SK-MEL-5 (cell line): ENCODE measurements at regions not wholly inside any gene's neighbourhood (a gene's known extent, or its start where the extent isn't known, plus 50 kb on each side); places are given as distances from the start of the nearest gene placed in this dataset.
"Not testable (repeated sequence)": the region's sequence is repeated elsewhere in the genome, so short reads cannot be mapped to it uniquely, and the experiment has no call there.

Source experiments
- DNase-seq: peaks from one replicate; pipeline ENCODE4 v3.0.0-alpha.2; 2016; ENCODE audit warnings: low read depth, low spot score
- in situ Hi-C: cut with HindIII; loops from 2 replicates; pipeline ENCODE4 v1.10.0; 2016; ENCODE audit warnings: low sequenced_read_pairs, high pct_unique_total_duplicates, low pct_unique_long_range_greater_than_20kb

GRCh38 chr1:161454865-161455707, 50.2 kb upstream of the FCGR2A start:
- in situ Hi-C loops, DNase-seq: not testable (repeated sequence)

DNA sequence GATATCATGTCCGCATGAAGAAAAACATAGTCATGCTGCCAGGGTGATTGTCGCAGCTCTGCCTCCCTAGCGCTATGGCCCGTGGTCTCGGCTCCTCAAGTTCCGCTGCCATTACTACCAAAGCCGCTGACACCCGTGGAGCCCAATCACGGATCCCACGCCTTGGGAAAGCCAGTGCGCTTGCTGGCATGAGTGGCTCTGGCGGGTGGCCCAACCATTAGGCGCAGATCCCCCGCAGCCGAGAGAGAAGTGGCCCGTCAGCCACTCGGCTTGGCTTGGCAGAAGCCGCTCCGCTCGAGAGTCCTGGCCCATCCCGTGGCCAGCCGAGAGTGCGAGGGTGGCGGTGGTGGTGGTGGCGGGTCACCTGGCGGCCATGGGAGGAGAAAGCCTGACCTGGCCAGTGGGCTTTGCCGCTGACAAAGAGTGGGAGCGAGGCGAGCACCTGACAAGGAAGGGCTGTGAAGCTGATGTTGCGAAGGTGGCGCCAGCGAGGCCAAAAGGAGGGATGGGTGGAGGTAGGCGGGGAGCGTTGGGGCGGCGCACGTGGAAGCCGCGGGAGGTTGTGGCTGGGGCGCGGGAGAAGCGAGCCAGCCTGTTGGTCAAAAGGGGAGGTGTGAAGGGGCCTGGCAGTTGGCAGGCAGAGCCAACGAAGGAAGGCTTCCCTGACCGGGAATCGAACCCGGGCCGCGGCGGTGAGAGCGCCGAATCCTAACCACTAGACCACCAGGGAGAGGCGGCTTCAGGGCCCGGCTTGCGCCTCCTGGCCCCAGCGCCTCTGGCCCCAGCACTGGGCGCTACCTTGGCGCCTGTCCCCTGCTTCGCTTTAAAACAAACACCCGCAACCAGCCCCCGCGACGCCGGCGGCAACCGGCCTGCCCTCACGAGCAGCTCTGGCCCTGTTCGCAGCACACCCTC, 51.0 kb upstream of the FCGR2A start:
- in situ Hi-C loops, DNase-seq: not testable (repeated sequence)

GRCh38 chr1:161451698-161452348, 53.4 kb upstream of the FCGR2A start:
- in situ Hi-C loops: not testable (repeated sequence)

GRCh38 chr1:161447760-161448332, 57.4 kb upstream of the FCGR2A start:
- in situ Hi-C loops, DNase-seq: not testable (repeated sequence)

More at GRCh38 chr1:161451698-161452348, 53.4 kb upstream of the FCGR2A start:
- DNase-seq: not testable (repeated sequence)

DNA sequence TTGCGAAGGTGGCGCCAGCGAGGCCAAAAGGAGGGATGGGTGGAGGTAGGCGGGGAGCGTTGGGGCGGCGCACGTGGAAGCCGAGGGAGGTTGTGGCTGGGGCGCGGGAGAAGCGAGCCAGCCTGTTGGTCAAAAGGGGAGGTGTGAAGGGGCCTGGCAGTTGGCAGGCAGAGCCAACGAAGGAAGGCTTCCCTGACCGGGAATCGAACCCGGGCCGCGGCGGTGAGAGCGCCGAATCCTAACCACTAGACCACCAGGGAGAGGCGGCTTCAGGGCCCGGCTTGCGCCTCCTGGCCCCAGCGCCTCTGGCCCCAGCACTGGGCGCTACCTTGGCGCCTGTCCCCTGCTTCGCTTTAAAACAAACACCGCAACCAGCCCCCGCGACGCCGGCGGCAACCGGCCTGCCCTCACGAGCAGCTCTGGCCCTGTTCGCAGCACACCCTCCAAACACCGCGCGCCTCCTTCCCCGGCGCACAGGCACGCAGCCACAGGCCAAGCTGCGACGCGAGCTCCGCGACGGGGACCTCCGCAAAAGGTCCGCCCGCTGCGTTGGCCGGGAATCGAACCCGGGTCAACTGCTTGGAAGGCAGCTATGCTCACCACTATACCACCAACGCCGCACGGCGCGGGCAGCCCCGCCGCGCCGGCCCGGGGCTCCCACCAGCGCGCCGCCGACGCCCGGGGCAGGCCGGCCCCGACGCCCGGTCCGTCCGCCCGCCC, 58.1 kb upstream of the FCGR2A start:
- DNase-seq, in situ Hi-C loops: not testable (repeated sequence)

DNA sequence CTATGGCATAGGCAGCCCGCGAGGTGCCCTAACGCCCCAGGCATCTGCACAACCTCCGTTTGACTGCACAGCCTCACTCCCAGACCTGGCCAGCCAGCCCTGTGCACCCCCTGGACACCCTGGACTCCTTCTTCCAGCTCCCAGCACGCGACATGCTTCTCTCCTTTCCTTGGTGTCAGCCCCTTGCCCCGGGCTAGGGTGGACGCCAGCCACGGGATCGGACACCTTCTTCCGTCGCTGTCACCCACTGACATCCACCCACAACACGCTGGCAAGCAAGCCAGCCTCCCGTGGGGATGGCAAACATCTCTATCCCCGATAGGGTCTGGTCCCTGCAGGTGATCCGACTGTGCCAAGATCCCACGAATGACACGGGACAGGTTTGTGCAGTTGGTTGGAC, 60.5 kb upstream of the FCGR2A start:
- in situ Hi-C loops, DNase-seq: not testable (repeated sequence)

- in situ Hi-C loops, DNase-seq: not testable (repeated sequence)
These were observed 61.0 kb upstream of the FCGR2A start for GRCh38 chr1:161444255-161444654.

- in situ Hi-C loops: no loop called here
- peak; percentile 68 for DNase-seq
These were observed 64.9 kb upstream of the FCGR2A start for GRCh38 chr1:161440312-161440894.

DNA sequence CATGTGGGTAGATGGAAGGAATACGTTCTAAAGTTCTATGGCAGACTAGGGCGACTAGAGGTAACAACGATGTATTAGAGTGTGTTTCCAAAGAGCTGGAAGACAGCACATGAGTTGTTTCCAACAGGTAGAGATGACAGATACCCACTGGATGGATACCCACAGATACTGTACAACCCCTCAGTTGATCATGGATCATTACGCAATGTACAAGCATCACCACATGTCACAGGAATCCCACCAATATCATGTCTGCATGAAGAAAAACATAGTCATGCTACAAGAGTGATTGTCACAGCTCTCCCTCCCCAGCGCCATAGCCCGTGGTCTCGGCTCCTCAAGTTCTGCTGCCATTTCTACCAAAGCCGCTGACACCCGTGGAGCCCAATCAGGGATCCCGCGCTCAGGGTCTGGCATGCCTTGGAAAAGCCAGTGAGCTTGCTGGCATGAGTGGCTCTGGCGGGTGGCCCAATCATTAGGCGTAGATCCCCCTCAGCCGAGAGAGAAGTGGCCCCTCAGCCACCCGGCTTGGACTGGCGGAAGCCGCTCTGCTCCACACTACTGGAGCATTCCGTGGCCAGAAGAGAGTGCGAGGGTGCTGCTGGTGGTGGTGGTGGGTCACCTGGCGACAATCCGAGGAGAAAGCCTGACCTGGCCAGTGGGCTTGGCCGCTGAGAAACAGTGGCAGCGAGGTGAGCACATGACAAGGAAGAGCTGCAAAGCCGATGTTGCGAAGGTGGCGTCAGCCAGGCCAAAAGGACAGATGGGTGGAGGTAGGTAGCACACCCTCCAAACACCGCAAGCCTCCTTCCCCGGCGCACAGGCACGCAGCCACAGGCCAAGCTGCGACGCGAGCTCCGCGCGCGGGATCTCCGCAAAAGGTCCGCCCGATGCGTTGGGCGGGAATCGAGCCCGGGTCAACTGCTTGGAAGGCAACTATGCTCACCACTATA, 65.7 kb upstream of the FCGR2A start:
- in situ Hi-C loops: no loop called here
- DNase-seq: peak; percentile 55

DNA sequence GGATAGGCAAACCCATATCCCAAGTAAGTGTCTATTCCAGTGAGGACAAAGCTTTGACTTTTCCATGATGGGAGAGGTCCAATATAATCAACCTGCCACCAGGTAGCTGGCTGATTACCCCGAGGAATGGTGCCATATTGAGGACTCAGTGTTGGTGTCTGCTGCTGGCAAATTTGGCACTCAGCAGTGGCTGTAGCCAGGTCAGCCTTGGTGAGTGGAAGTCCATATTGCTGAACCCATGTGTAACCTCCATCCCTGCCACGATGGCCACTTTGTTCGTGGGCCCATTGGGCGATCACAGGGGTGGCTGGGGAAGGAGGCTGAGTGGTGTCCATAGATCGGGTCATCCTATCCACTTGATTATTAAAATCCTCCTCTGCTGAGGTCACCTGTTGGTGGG, 65.5 kb upstream of the CFAP126 start:
- DNase-seq, in situ Hi-C loops: not testable (repeated sequence)

DNA sequence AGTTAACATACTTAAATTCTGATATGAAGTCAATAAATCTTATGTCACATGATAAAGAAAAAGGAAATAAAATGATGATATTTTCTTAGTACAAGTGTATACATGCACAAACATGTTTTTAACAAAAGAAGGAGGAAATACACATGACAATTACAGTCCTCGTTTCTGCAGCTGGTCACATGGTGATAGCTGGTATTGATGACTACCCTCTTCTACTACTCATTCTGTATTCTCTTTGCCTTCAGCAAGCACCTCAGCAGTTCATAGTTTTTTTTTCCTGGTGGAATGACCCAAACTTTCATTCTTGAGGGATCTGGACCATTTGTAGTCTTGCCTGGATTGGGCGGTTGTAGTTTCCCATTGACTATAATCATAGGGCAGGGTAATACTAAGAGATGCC, 64.4 kb upstream of the CFAP126 start:
- DNase-seq: no peak
- in situ Hi-C loops: no loop called here

- peak; percentile 78 for DNase-seq
- in situ Hi-C loops: no loop called here
These were observed 60.2 kb upstream of the CFAP126 start for GRCh38 chr1:161427733-161428516.

DNA sequence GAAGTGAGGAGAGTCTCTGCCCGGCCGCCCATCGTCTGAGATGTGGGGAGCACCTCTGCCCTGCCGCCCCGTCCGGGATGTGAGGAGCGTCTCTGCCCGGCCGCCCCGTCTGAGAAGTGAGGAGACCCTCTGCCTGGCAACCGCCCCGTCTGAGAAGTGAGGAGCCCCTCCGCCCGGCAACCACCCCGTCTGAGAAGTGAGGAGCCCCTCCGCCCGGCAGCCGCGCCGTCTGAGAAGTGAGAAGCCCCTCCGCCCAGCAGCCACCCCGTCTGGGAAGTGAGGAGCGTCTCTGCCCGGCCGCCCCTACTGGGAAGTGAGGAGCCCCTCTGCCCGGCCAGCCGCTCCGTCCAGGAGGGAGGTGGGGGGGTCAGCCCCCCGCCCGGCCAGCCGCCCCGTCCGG, 55.2 kb upstream of the CFAP126 start:
- DNase-seq, in situ Hi-C loops: not testable (repeated sequence)

DNA sequence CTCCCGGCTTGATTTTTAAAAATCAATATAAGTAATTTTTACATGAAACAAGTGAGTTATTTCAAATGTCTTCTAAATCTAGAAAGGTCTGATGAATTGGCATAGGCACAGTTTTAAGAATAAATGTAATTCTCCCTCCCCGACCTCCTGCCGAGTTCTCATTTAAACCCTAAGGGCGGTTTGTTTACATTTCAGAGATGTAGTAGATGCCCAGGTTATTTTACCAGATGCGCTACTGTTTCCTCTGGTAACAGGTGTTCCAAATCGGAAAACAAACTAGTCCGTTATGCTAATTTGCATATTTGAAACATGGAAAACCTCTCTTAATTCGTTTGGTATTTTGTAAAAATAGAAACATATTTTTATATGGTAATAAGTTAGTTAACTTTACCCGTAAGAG, 53.8 kb upstream of the CFAP126 start:
- in situ Hi-C loops: no loop called here
- no peak for DNase-seq
